ENCODE measurements at regions not wholly inside any gene's neighbourhood (a gene's known extent, or its start where the extent isn't known, plus 50 kb on each side); places are given as distances from the start of the nearest gene placed in this dataset.

DNA sequence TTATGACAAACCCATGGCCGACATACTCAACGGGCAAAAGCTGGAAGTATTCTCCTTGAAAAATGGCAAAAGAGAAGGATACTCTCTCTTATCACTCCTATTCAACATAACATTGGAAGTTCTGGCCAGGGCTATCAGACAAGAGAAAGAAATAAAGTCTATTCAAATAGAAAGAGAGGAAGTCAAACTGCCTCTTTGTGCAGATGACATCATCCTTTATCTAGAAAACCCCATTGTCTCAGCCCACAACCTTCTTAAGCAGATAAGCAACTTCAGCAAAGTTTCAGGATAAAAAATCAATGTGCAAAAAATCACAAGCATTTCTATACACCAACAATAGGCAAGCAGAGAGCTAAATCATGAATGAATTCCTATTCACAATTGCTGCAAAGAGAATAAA lies 1799.9 kb upstream of the ACO1 start:
- no CpG with 5 or more reads among the region's 2 CpGs for WGBS (ENCODE audit: extremely low coverage, insufficient coverage, insufficient read length)
- H3K9me3 ChIP-seq (ENCODE audit: insufficient read depth, low read depth, low read length) = no peaks in the 10 kb centered on the region
- H2AFZ ChIP-seq (ENCODE audit: insufficient read depth, low read length, poor library complexity) = no peak overlapping the region
- H3K4me2 ChIP-seq (ENCODE audit: low read length) = no peak overlapping the region
- H3K4me1 ChIP-seq (ENCODE audit: control insufficient read depth in 1 of 2, insufficient read depth in 2 of 2, low read length in 2 of 2) = no peaks in the 10 kb centered on the region
- H3K9ac ChIP-seq (ENCODE audit: low read length) = no peak overlapping the region
- no peak overlapping the region for H4K8ac ChIP-seq (ENCODE audit: low read depth, low read length)
- H3K27me3 ChIP-seq (ENCODE audit: insufficient read depth, low read length) = no peaks in the 10 kb centered on the region
- H4K91ac ChIP-seq (ENCODE audit: low read depth, low read length) = no peak overlapping the region
- DNase-seq = no peak
- no peak overlapping the region for H3K4me3 ChIP-seq (ENCODE audit: low read depth, low read length)
- H3K79me2 ChIP-seq (ENCODE audit: control insufficient read depth, insufficient read depth, low read length, poor library complexity) = no peaks in the 10 kb centered on the region
- no peak overlapping the region for H2BK12ac ChIP-seq (ENCODE audit: low read length)
- H4K12ac ChIP-seq (ENCODE audit: low read depth, low read length) = no peak overlapping the region
- H3K14ac ChIP-seq (ENCODE audit: low read length) = no peak overlapping the region
- H3K4ac ChIP-seq (ENCODE audit: low read depth, low read length) = no peak overlapping the region
- no peak overlapping the region for H2AK5ac ChIP-seq (ENCODE audit: low read length)
- no peak overlapping the region for H2BK120ac ChIP-seq (ENCODE audit: insufficient read depth, low read length, poor library complexity)
- no peak overlapping the region for H3K18ac ChIP-seq (ENCODE audit: low read length)
- H3K23ac ChIP-seq (ENCODE audit: low read length) = no peak overlapping the region
- H2BK5ac ChIP-seq (ENCODE audit: low read depth, low read length, poor library complexity) = no peak overlapping the region
- no peaks in the 10 kb centered on the region for H3K36me3 ChIP-seq (ENCODE audit: control insufficient read depth in 1 of 2, insufficient read depth in 2 of 2, low read length in 2 of 2)
- H3K27ac ChIP-seq (ENCODE audit: low read depth, low read length) = no peak overlapping the region
- H3K79me1 ChIP-seq (ENCODE audit: low read length) = no peaks in the 10 kb centered on the region

DNA sequence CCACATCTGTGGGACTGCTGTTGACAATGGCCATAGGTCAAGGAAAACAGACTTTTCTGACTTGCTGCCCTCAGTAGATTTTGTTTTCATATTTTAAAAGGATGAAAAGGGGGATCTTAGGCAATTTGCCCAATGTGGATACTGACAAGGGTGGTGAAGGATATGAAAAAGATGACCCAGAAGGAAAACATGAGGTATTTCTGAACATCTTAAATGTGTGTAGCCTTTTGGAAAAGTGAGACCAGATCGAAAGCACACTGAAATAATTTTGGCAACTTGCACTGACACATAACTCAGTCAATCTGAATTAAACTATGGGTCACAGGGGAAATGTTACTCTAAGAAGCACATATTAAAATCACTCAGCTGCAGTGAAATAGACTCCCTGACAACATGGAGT lies 1793.0 kb upstream of the ACO1 start:
- no peak for DNase-seq

DNA sequence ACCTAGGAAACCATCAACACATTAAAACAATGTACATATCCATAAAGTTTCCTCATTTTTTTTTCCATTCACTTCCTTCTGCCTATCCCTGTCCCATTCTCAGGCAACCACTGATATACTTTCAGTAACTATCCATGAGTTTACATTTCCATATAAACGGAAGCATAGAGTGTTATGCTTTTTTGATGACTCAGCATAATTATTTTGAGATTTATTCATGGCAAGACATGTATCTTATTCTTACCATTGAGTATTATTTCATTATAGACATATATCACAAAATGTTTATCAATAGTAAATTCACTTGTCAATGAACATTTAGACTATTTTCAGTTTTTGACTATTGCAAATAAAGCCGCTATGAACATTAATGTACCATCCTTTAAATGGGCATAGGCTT lies 1786.8 kb upstream of the ACO1 start:
- H3K79me2 ChIP-seq (ENCODE audit: control insufficient read depth, insufficient read depth, low read length, poor library complexity) = no peaks in the 10 kb centered on the region
- H2BK12ac ChIP-seq (ENCODE audit: low read length) = no peak overlapping the region
- H3K4ac ChIP-seq (ENCODE audit: low read depth, low read length) = no peak overlapping the region
- no peak overlapping the region for H4K91ac ChIP-seq (ENCODE audit: low read depth, low read length)
- no peaks in the 10 kb centered on the region for H3K4me1 ChIP-seq (ENCODE audit: control insufficient read depth in 1 of 2, insufficient read depth in 2 of 2, low read length in 2 of 2)
- no peak overlapping the region for H3K23ac ChIP-seq (ENCODE audit: low read length)
- H3K4me2 ChIP-seq (ENCODE audit: low read length) = no peak overlapping the region
- no peak overlapping the region for H3K14ac ChIP-seq (ENCODE audit: low read length)
- no peak overlapping the region for H3K9ac ChIP-seq (ENCODE audit: low read length)
- no peak overlapping the region for H3K4me3 ChIP-seq (ENCODE audit: low read depth, low read length)
- no peaks in the 10 kb centered on the region for H3K36me3 ChIP-seq (ENCODE audit: control insufficient read depth in 1 of 2, insufficient read depth in 2 of 2, low read length in 2 of 2)
- WGBS (ENCODE audit: extremely low coverage, insufficient coverage, insufficient read length) = no CpG with 5 or more reads among the region's 2 CpGs
- H3K27me3 ChIP-seq (ENCODE audit: insufficient read depth, low read length) = no peaks in the 10 kb centered on the region
- no peaks in the 10 kb centered on the region for H3K79me1 ChIP-seq (ENCODE audit: low read length)
- no peak overlapping the region for H2BK120ac ChIP-seq (ENCODE audit: insufficient read depth, low read length, poor library complexity)
- H2AK5ac ChIP-seq (ENCODE audit: low read length) = no peak overlapping the region
- H3K27ac ChIP-seq (ENCODE audit: low read depth, low read length) = no peak overlapping the region
- H3K18ac ChIP-seq (ENCODE audit: low read length) = no peak overlapping the region
- H4K8ac ChIP-seq (ENCODE audit: low read depth, low read length) = no peak overlapping the region
- no peak overlapping the region for H4K12ac ChIP-seq (ENCODE audit: low read depth, low read length)
- H2AFZ ChIP-seq (ENCODE audit: insufficient read depth, low read length, poor library complexity) = no peak overlapping the region
- no peaks in the 10 kb centered on the region for H3K9me3 ChIP-seq (ENCODE audit: insufficient read depth, low read depth, low read length)
- no peak for DNase-seq
- no peak overlapping the region for H2BK5ac ChIP-seq (ENCODE audit: low read depth, low read length, poor library complexity)

More for the DNA sequence above, 1793.0 kb upstream of the ACO1 start:
- no peak overlapping the region for H4K8ac ChIP-seq (ENCODE audit: low read depth, low read length)
- no peak overlapping the region for H4K91ac ChIP-seq (ENCODE audit: low read depth, low read length)
- H2BK12ac ChIP-seq (ENCODE audit: low read length) = no peak overlapping the region
- no peaks in the 10 kb centered on the region for H3K36me3 ChIP-seq (ENCODE audit: control insufficient read depth in 1 of 2, insufficient read depth in 2 of 2, low read length in 2 of 2)
- H3K4ac ChIP-seq (ENCODE audit: low read depth, low read length) = no peak overlapping the region
- no peak overlapping the region for H3K4me2 ChIP-seq (ENCODE audit: low read length)
- H3K27me3 ChIP-seq (ENCODE audit: insufficient read depth, low read length) = no peaks in the 10 kb centered on the region
- H3K4me3 ChIP-seq (ENCODE audit: low read depth, low read length) = no peak overlapping the region
- no peak overlapping the region for H2BK120ac ChIP-seq (ENCODE audit: insufficient read depth, low read length, poor library complexity)
- H3K14ac ChIP-seq (ENCODE audit: low read length) = no peak overlapping the region
- WGBS (ENCODE audit: extremely low coverage, insufficient coverage, insufficient read length) = no CpG with 5 or more reads among the region's 1 CpG
- H3K9me3 ChIP-seq (ENCODE audit: insufficient read depth, low read depth, low read length) = no peaks in the 10 kb centered on the region
- H3K79me2 ChIP-seq (ENCODE audit: control insufficient read depth, insufficient read depth, low read length, poor library complexity) = no peaks in the 10 kb centered on the region
- no peaks in the 10 kb centered on the region for H3K79me1 ChIP-seq (ENCODE audit: low read length)
- no peak overlapping the region for H3K9ac ChIP-seq (ENCODE audit: low read length)
- H3K4me1 ChIP-seq (ENCODE audit: control insufficient read depth in 1 of 2, insufficient read depth in 2 of 2, low read length in 2 of 2) = no peaks in the 10 kb centered on the region
- H2AFZ ChIP-seq (ENCODE audit: insufficient read depth, low read length, poor library complexity) = no peak overlapping the region
- H3K23ac ChIP-seq (ENCODE audit: low read length) = no peak overlapping the region
- H3K18ac ChIP-seq (ENCODE audit: low read length) = no peak overlapping the region
- no peak overlapping the region for H2BK5ac ChIP-seq (ENCODE audit: low read depth, low read length, poor library complexity)
- H4K12ac ChIP-seq (ENCODE audit: low read depth, low read length) = no peak overlapping the region
- no peak overlapping the region for H2AK5ac ChIP-seq (ENCODE audit: low read length)
- H3K27ac ChIP-seq (ENCODE audit: low read depth, low read length) = no peak overlapping the region

DNA sequence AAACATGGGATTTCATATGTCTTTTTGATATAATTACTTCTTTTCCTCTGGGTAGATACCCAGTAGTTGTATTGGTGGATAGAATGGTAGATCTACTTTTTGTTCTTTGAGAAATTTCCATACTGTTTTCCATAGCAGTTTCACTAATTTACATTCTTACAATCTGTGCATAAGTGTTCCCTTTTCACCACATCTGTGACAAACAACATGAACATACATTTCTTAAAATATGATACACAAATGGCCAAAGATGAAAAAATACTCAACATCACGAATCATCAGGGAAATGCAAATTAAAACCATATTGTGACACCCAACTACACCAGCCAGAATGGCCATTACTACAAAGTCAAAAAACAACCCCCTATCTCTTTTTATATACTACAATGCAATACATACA lies 1778.5 kb upstream of the ACO1 start:
- no CpG with 5 or more reads among the region's 1 CpG for WGBS (ENCODE audit: extremely low coverage, insufficient coverage, insufficient read length)

More for the DNA sequence above, 1778.5 kb upstream of the ACO1 start:
- Histone ChIP-seq H3K23ac (ENCODE audit: low read length) (no peak overlapping the region), H2AFZ (ENCODE audit: insufficient read depth, low read length, poor library complexity) (no peak overlapping the region), H3K79me1 (ENCODE audit: low read length) (no peaks in the 10 kb centered on the region), H3K4me2 (ENCODE audit: low read length) (no peak overlapping the region), H3K9ac (ENCODE audit: low read length) (no peak overlapping the region), H4K91ac (ENCODE audit: low read depth, low read length) (no peak overlapping the region), H2BK5ac (ENCODE audit: low read depth, low read length, poor library complexity) (no peak overlapping the region), H3K4me3 (ENCODE audit: low read depth, low read length) (no peak overlapping the region), H3K9me3 (ENCODE audit: insufficient read depth, low read depth, low read length) (no peaks in the 10 kb centered on the region), H3K36me3 (ENCODE audit: control insufficient read depth in 1 of 2, insufficient read depth in 2 of 2, low read length in 2 of 2) (no peaks in the 10 kb centered on the region), H3K79me2 (ENCODE audit: control insufficient read depth, insufficient read depth, low read length, poor library complexity) (no peaks in the 10 kb centered on the region), H4K8ac (ENCODE audit: low read depth, low read length) (no peak overlapping the region), H3K14ac (ENCODE audit: low read length) (no peak overlapping the region), H2BK12ac (ENCODE audit: low read length) (no peak overlapping the region), H4K12ac (ENCODE audit: low read depth, low read length) (no peak overlapping the region), H2AK5ac (ENCODE audit: low read length) (no peak overlapping the region), H3K18ac (ENCODE audit: low read length) (no peak overlapping the region), H2BK120ac (ENCODE audit: insufficient read depth, low read length, poor library complexity) (no peak overlapping the region), H3K27ac (ENCODE audit: low read depth, low read length) (no peak overlapping the region), H3K4ac (ENCODE audit: low read depth, low read length) (no peak overlapping the region), H3K4me1 (ENCODE audit: control insufficient read depth in 1 of 2, insufficient read depth in 2 of 2, low read length in 2 of 2) (no peaks in the 10 kb centered on the region), H3K27me3 (ENCODE audit: insufficient read depth, low read length) (no peaks in the 10 kb centered on the region)
- DNase-seq = no peak
